Fibroblast of skin of left biceps (primary cell): ENCODE measurements at regions not wholly inside any gene's neighbourhood (a gene's known extent, or its start where the extent isn't known, plus 50 kb on each side); places are given as distances from the start of the nearest gene placed in this dataset.

ENCODE experiments used
- DNase-seq, 2 experiments: peaks; one replicate each; pipeline ENCODE4 v3.0.0-alpha.2; 2013; ENCODE audit warnings: low read depth in 2 of 2

DNA sequence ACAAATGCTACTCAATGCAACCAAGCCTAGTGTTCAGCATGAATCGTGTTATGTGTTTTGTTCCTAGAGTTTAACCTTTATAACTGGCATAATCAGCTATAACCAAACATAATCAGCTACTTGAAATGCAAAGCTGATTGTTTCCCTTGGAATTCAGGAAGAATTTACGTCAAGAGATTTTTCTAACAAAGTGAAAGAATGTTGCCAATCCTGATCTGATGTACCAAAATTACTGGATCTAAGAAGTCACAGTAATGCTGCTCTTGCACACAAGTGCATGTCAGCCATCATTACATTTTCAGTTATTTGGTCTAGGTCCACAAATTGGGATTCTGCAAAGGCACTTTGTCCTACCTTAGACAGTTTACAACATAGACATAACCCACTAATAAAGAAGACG lies 662.3 kb upstream of the SEMA6A start:
- DNase-seq, result no peak

DNA sequence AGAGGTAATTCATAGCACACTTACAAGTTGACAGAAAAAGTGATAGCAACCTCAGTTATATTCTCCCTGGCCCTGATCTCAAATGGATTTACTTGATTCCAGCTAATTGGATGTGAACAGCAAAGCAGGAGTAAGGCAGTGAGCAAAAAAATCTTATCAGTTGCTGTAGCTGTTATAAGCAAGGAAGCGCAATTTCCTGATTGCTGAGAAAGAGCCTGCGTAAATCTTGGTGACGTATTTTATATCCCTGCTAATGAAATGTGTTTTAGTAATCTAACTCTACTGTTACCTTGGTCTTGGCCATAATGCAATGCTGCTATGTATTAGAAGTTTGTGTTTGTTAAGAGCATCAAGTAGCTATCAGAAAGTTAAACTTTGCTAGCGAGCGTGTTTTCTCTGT lies 661.2 kb upstream of the SEMA6A start:
- DNase-seq, result no peak

DNA sequence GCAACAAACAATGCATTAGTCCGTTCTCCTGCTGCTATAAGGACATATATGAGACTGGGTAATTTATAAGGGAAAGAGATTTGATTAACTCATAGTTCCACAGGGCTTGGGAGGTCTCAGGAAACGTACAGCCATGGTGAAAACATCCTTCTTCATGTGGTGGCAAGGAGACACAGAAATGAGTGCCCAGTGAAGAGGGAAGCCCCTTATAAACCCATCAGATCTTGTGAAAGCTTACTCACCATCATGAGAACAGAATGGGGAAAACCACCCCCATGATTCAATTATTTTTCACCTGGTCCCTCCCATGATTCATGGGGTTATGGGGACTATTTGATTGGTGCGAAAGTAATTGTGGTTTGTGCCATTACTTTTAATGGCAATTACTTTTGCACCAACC lies 655.8 kb upstream of the SEMA6A start:
- DNase-seq, result no peak

DNA sequence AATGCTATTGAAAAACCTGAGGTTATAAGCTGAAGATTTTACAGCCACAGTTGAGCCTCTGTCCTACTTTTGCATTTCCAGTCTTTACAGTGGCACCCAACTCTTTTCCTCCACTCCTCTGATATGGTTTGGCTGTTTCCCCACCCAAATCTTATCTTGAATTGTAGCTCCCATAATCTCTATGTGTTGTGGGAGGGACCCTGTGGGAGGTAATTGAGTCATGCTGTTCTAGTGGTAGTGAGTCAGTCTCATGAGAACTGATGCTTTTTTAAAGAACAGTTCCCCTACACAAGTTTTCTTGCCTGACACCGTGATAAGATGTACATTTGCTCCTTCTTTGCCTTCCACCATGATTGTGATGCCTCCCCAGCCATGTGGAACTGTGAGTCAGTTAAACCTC lies 646.1 kb upstream of the SEMA6A start:
- DNase-seq, result no peak

DNA sequence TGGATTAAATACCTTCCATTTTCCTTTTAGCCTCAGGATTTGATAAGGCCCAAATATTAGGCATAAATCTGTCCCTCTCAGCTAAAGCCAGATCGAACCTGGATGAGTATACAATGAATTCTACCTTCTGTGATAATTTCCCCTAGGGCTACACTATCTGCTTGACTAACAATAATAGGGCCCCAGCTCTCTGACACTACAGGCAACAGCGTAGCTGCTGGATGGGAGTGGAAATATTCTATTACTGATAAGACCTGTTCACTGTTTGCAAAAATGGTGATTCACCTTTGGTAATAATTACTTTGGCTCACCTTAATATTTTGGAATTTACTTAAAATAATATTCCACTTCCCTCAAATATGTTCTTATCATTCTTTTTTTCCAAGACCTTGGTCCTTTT lies 644.2 kb upstream of the SEMA6A start:
- no peak for DNase-seq

DNA sequence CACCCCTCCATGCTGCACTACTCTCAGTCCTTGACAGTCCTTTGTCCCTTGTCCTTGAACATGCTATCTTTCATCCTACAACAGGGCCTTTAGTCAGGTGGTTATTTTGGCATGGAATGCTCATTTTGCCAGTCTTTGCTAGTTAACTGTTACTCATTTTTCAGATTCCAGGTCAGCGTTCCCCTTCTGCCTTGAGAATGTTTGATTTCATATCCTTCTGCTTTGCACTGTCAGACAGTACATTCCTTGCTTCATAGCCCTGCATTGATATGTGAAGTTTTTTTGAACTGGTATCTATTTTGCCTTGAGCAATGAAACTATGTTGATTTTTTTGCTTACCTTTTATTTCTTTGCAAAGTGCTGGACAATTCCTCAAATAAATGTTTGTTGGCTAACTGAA lies 638.2 kb upstream of the SEMA6A start:
- DNase-seq, result no peak

DNA sequence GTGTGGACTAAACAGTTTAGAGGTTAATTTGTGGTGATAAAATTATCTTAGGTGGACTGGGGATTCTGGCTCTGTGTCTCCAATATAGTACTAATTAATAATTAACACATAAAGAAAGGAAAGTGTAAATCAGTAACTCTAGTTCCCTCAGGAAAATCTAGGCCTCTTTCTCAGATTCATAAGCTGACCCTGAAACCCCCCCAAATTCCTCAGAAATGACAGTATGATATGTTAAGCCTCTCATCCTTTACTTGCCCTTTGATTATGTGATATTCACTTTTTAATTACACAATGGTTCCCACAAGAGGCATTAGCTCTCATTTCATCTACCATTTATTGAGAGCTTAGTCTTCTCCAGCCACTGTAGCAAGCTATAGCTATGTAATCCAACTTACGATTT lies 636.2 kb upstream of the SEMA6A start:
- no peak for DNase-seq

DNA sequence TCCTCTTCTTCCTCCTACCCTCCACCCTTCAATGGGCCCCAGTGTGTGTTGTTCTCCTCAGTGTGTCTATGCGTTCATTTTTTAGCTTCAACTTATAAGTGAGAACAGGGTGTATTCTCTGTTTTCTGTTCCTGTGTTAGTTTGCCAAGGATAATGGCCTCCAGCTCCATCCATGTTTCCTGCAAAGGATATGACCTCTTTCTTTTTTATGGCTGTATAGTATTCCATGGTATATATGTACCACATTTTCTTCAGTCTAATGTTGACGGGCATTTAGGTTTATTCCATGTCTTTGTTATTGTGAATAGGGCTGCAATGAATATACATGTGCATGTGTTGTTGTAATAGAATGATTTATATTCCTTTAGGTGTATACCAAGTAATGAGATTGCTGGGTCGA lies 634.9 kb upstream of the SEMA6A start:
- DNase-seq, result no peak

DNA sequence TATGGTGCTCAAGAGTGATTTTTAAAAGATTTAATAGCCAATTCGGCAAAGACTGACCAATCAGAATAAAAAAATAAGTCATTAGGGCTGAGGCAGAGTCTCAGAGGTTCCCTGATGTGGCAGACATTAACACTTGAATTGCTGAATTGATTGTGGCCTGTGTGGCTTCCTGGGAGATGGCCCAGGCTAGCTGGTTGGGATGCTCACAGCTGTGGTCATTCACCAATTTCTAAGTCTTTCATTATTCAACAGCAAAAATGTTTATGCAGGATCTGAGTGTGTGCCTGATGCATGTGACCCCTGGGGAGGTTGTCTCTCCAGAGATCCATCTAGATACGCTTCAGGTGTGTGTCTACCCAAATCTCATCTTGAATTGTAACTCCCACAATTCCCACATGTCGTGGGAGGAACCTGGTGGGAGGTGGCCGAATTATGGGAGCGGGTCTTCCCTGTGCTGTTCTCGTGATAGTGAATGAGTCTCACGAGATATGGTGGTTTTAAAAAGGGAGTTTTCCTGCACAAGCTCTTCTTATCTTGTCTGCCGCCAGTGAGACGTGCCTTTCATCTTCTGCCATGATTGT lies 632.6 kb upstream of the SEMA6A start:
- DNase-seq, result no peak

DNA sequence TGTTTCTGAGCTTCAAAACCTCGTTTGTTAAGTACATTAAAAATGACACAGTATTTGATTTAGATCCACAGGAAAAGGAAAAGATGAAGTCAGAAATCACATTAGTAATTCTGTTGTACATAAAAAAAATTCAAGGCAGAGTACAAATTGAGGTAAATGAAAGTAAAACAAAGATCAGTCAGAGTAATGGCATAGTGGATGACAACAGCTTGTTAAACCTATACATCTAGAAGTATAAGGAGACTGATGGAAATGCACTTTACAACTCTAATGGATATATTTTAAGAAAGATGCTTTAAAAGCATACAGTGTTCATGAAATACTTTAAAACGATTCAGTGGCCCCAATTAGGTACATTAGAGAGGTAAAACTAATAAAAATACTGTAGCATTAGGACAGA lies 631.3 kb upstream of the SEMA6A start:
- DNase-seq, result no peak

DNA sequence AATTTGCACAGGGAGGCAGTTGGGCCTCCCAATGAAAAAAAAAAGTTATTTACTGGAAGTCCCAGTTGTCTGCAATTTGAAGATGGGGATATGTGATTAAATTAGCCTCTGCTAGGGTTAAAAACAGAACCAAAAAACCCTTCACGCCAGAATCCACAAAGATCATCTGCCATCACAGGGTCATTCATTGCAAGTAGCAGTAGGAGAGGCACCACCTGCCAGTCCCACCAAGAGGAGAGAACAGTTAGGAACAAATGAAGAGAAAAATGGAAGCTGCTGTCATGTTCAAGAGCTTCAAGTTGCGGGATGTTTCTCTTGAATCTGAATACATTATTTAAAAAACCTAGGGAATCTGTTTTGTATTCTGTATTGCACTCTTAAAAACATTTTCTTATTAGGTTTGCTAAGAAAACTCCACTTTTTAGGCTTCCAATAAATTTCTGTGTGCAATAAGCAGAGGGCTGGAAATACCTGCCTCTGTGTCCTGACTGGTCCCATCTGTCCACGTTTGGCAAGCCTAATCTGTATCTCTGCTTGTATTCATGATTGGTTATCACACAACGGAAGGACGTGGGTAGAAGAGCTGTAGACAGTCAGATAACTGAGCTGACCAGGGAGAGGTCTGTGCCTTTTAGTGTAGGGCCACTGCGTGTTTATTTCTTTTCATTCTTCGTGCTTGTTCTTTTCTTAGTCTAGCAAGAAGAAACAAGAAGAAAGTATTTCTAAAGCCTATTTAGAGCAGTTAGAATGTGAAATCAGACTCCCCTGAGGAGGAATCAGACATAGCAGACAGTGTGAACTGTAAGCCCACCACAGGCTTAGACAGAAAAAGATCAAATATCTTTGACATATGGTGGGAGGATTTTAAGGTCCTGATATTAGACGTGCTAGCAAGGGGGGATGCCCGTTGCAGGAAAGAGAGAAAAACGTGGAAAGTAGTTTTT lies 630.6 kb upstream of the SEMA6A start:
- DNase-seq, result no peak

DNA sequence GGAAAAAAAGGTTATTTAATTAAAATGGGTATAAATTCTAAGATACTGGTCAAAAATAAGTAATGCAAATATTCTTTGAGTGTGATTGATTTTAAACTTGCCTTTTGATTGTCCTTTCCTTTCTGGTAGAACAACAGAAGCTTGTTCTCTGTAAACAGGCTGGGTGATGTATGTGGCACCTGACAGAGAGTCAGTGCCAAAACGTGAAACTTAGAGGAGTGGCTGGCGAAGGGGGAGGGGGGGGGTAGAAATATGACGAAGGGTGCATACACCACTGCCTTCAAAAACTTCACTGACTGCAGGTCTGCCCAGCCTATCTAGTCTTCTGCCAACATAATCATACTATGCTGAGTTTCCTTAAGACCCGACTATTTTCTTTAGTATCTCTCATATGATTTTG lies 629.8 kb upstream of the SEMA6A start:
- DNase-seq, result no peak

DNA sequence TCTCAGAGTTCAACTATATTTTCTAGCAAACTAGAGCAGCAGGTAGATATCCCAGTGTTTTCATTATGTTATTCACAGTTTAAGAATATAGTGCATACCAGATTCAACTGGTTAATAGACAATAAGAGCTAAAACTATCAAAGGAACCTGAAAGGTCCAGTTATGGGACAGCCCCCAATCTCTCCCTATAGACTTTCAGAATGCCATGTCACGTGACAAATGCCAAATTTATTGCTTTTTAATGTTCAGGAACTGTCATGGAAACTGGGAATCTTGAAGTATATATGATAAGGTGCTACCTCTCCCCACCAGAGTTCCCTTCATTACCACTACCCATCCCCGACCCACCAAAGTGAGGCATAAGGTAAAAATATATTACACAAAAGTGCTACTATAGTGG lies 629.0 kb upstream of the SEMA6A start:
- DNase-seq, result no peak

DNA sequence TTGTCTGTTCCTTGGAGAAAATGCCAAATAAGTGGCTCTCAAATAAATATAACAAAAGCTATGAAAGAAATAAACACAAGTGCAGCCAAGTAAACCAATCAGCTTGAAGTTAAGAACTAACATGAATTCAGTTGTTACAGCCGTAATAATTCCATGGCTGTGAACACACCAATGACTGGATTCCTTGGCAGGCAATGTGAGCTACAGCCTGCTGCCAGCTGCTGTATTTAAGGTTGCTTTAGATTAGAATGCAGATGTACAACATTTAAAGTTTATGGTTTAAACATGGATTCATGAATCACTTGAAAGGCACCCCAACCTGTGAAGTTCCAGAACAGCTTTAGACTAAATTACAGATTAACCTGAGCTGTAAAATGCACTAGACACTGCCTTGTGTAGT lies 626.4 kb upstream of the SEMA6A start:
- no peak for DNase-seq

DNA sequence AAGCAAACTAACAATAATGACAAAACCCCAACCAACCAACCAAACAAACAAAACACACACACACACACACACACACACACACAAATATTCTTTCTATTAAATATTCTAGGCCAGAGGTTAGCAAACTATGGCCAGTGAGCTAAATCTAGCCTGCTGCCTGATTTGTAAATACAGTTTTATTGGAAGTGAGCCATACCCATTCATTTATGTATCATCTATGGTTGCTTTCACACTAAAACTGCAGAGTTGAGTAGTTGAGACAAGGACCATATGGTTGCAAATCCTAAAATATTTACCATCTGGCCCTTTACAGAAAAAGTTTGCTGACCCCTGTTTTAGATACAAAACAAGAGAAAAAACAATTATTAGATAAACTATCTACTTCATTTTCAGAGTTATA lies 620.5 kb upstream of the SEMA6A start:
- no peak for DNase-seq

DNA sequence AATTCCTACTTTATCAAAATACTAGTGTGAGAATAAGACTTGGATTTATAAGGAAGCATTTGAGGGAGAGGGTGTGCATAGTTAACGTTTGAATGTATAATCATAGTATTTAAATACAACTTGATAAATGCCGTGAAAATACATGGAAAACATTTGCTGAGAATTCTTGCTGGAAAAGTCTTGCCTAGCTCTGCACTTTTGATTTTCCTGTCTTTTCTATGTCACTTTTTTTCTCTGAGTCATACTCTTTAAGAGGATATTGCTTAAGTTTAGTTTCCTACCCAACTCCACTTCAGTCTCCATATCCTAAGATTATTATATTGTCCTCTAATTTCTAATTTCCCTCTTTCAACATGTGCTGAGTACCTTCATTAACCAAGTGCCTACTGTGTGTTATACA lies 616.6 kb upstream of the SEMA6A start:
- no peak for DNase-seq

DNA sequence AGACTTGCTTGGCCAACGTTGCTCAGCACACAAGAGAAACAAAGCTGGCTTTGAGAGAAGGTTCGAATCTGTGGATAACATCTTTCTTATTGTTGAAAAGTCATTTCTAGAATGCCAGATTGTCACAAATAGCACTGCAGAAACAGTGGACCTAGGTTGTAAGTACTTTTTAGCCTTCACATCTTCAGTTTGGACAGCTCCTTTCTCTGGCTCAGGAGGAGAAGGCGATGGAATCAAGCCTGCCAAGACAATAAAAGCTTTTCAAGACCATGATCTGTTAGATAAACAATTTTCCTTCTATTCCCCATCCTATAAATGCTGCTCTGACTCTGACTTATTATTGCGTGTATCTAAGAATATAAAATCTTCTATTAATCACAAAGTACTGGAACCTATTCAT lies 615.2 kb upstream of the SEMA6A start:
- DNase-seq, result no peak

DNA sequence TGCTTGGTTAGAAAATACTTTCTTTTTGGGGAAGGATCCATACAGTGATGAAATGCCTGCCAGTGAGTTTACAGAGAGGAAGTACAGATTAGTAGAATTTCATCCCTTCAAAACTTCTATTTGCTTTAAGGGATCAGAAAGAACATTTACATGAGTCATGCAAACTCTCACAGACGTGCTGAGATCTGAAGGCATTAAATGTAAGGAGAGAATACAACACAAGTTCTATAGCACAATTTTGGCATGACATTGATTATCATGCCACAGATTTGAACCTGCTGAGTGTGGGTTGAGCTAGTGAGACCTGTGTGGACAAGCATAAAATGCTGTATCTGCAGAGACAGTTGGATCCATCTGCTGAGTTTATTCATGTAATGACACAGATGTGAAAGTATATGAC lies 613.6 kb upstream of the SEMA6A start:
- no peak for DNase-seq

DNA sequence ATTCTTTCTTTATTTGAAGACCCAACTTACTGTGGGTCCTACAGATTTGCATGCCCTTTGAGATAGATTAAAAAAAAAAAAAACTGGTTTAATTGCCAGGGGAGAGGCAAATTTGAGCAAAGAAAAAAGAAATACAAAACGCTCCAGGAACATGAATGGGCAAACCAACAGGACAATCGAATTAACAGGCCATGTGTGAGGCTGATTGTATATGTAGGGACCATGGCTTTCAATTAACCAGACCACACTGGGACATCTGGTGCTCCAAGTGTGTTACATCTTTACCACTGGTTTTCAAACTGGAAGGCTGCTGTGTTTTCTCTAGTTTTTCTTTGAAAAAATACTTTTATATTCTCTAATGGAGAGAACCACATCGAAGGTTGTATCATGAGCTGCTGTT lies 612.1 kb upstream of the SEMA6A start:
- DNase-seq, result no peak

DNA sequence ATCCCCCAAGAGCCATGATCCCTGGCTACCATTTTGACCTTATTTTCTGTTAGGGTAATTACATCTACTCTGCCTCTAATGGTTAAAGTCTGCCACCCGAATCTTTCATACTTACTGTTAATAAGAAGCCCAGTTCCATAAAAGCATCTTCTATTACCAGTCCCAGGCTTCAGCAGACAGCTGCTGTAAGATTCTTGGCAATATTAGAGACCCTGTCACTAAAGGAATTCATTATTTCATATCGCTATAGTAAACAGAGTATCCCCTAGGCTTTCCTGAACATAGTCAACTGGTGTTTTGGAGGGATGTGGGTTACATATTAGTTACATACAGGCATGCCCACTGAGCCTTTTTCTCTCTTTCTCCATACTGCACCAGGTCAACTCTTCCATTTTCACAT lies 608.7 kb upstream of the SEMA6A start:
- DNase-seq, result no peak

DNA sequence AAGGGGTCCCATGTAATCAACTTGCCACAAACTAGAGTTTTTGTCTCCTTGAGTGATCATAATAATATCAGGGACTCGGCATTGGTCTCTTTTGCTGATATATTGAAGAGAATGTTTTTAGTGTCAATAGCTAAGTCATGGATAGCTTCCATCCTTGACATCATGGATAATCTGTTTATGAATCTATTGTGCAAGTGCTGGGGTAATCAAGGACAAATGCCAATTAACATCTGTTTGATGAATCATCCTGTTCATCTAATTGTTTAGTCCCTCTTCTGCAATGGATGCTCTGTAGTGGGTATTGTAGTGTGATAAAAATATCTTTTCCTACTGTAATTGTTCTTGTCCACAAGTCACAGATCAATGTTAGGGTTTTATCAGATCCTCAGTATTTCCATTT lies 607.5 kb upstream of the SEMA6A start:
- DNase-seq, result no peak

DNA sequence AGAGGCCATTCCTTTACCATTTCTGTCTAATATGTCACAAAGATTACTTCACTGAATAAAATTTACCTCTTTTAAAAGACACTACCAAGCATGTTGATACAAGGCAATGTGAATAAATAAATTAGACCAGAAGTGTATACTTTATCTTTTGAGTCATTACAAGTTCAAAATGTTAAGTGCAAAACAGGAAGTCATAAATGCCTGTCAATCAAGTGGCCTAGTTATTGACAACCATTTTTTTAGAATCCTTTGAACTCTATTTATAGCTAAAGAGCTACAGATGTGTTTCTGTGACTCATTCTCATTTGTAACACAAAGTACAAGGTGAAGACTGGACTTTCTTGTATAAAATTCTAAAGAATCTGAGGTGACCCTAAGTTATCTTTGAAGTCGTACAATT lies 602.7 kb upstream of the SEMA6A start:
- no peak for DNase-seq

DNA sequence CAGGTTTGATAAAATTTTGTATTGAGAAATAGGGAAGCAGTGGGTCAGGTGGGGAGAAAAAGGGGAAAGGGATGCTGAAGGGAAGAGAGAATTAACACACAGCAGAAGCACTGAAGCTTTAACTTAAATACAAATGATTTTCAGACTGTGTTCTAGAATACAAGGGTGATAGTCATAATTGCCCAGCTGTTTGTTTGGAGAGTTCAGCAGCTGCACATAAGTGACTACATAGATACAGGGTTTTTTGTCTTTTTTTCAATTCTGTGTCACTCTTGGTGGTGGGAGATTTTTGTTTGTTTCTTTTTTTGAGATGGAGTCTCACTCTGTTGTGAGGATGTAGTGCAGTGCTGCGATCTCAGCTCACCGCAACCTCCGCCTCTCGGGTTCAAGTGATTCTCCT lies 590.4 kb upstream of the SEMA6A start:
- DNase-seq, result no peak
